SH-SY5Y (cell line): ENCODE measurements at regions not wholly inside any gene's neighbourhood (a gene's known extent, or its start where the extent isn't known, plus 50 kb on each side); places are given as distances from the start of the nearest gene placed in this dataset.

Experiments used
- GATA2 ChIP-seq: IDR thresholded peaks from 2 replicates; pipeline ENCODE4 v1.6.1; 2011; ENCODE audit warnings: mild to moderate bottlenecking, low read depth, low read length
- GATA3 ChIP-seq: IDR thresholded peaks from 2 replicates; pipeline ENCODE4 v1.6.1; 2011; ENCODE audit warnings: low read depth, mild to moderate bottlenecking, low read length, moderate library complexity

- no peak for TF ChIP-seq GATA3
- peak; percentile 93 for TF ChIP-seq GATA2
Observed at GRCh38 chr2:8575038-8575833, 106.6 kb upstream of the ID2 start.
